Gastroesophageal sphincter (tissue), 3 donors: ENCODE measurements at regions not wholly inside any gene's neighbourhood (a gene's known extent, or its start where the extent isn't known, plus 50 kb on each side); places are given as distances from the start of the nearest gene placed in this dataset.

Experiments used
- CTCF ChIP-seq, 4 experiments: fragments of 200-600 bp in 2 of 4; fragments of 450-650 bp in 2 of 4; sonication (generic) in 1 of 4; IDR thresholded peaks; one replicate each; pipeline ENCODE4 v1.5.1; 2017 to 2019; ENCODE audit warnings: antibody characterized with exemption in 4 of 4, mild to moderate bottlenecking in 2 of 4, moderate library complexity in 2 of 4
- POLR2A ChIP-seq, 2 donors: fragments of 450-650 bp; IDR thresholded peaks; one replicate each; pipeline ENCODE4 v1.6.1; 2017; ENCODE audit warnings: antibody characterized with exemption in 2 of 2, mild to moderate bottlenecking in 2 of 2, moderate library complexity in 1 of 2
- POLR2AphosphoS5 ChIP-seq: sonication (generic); formaldehyde crosslinking; IDR thresholded peaks from one replicate; pipeline ENCODE4 v1.6.1; 2017; ENCODE audit warnings: antibody characterized with exemption

- TF ChIP-seq CTCF (IDR thresholded peaks at IDR 0.05) (no peak), POLR2A (IDR thresholded peaks at IDR 0.05) (no peak), POLR2AphosphoS5 (no peak)
Observed at GRCh38 chr11:37968148-37968547, 1370.1 kb upstream of the RAG2 start.
